ENCODE measurements at regions not wholly inside any gene's neighbourhood (a gene's known extent, or its start where the extent isn't known, plus 50 kb on each side); places are given as distances from the start of the nearest gene placed in this dataset.

DNA sequence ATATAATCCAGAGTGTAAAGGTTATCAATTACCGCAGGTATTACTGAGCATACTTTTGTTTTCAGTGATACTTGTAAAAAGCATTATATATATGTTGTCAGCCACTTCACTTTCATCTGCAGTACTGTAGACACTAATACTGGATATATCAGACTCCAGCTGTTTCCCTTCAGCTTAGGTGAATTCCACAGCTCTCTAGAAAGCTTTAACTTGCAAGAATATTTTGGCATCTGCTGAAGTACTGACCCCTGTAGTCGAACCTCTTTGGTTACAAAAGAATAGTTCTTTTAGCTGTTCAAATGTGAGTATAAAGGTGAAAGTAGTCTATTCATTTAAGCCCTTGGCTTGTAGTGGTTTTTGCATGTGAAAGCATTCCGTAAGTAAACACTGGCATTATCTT, 1222.7 kb upstream of the TENM3 start:
- TF ChIP-seq, protein P1, sequence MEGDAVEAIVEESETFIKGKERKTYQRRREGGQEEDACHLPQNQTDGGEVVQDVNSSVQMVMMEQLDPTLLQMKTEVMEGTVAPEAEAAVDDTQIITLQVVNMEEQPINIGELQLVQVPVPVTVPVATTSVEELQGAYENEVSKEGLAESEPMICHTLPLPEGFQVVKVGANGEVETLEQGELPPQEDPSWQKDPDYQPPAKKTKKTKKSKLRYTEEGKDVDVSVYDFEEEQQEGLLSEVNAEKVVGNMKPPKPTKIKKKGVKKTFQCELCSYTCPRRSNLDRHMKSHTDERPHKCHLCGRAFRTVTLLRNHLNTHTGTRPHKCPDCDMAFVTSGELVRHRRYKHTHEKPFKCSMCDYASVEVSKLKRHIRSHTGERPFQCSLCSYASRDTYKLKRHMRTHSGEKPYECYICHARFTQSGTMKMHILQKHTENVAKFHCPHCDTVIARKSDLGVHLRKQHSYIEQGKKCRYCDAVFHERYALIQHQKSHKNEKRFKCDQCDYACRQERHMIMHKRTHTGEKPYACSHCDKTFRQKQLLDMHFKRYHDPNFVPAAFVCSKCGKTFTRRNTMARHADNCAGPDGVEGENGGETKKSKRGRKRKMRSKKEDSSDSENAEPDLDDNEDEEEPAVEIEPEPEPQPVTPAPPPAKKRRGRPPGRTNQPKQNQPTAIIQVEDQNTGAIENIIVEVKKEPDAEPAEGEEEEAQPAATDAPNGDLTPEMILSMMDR (IDR thresholded peaks at IDR 0.05) = no peak
- TF ChIP-seq POLR2A (IDR thresholded peaks at IDR 0.05) = no peak

Data from vagina (tissue), 2 donors.